ENCODE measurements at regions not wholly inside any gene's neighbourhood (a gene's known extent, or its start where the extent isn't known, plus 50 kb on each side); places are given as distances from the start of the nearest gene placed in this dataset.

DNA sequence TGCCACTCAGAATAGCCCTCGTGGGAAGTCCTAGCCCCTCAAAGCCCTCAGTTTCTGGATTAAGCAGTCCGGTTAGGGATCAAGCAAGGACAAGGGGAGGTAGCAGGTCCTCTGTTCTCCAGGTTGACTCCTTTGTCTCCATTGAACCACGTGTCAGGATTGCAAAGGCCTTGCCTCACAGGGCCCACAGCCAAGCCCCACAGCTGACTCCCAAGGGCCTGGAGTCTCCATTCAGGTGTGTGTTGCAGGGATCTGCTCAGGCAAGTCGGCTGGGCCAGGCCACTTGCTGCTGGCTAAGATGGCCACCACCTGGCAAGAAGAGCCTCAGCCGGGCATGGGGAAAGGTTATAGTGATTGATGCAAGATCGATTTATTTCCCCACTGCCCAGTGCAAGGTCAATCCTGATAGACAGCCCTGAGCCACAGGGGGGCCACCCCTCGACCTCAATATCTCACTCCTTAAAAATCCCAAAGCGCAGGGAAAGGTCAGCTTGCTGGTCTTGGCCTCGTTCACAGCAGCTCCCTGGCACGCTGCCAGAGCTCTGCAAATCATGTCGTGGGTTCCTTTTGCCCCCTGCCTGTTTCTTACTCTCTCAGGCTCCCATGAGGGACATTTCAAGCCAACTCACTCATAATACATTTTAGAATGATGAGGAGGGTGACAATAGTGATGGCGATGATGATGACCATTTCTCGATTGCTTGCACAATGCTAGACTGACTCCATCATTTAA, 75.9 kb downstream of the EDN3 start:
- TF ChIP-seq CTCF (IDR thresholded peaks at IDR 0.05) = no peak

DNA sequence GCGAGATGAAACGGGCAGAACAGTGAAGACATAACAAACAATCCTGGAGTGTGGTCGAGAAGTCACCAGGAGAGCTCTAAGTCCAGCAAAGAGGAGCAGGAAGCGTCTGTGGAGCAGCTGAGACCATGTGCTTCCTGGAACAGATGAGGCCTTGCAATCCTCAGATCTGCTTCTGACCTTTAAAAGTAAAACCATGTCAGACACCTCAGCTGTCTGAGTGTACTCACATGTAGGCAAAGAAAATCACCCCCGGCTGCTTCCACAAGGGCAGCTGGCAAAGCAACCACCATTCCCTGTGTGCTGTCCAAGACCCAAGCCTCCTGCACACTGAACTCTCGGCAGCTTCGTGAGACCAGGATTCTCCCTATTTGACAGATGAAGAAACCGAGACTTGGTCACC, 76.6 kb downstream of the EDN3 start:
- no peak for TF ChIP-seq CTCF (IDR thresholded peaks at IDR 0.05)

- no peak for TF ChIP-seq CTCF (IDR thresholded peaks at IDR 0.05)
Observed at GRCh38 chr20:59377842-59378241, 77.4 kb downstream of the EDN3 start.

- TF ChIP-seq CTCF (IDR thresholded peaks at IDR 0.05) = no peak
Observed at GRCh38 chr20:59378396-59378795, 78.0 kb downstream of the EDN3 start.

GRCh38 chr20:59378966-59379365, 78.6 kb downstream of the EDN3 start:
- no peak for TF ChIP-seq CTCF (IDR thresholded peaks at IDR 0.05)

GRCh38 chr20:59381689-59382088, 81.3 kb downstream of the EDN3 start:
- TF ChIP-seq CTCF (IDR thresholded peaks at IDR 0.05) = no peak

DNA sequence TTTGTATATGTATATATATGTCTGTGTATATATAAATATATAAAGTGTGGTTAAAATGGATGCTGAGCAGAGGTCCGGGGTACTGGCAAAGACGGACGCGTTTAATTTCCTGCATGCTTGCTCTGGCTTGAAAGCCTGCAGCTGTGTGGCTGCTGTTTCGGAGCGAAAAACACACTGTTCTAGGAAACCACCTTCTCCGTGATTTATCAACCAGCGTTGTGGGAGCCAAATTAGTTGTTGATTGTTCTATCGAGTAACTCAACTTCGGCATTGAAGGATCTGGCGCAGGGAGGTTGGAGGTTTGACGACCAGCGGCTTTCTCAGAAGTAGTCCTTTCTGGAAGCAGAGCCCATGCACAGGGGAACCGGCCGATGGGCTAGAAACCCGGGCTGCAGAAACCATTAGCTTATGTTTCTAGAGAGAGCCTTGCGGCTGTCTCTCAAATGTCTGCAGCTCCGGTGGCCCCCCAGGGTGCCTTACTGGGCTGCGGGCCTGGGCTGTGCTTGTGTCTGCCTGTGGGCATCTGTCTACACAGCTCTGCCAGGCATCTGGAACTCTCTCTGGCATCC, 81.8 kb downstream of the EDN3 start:
- no peak for TF ChIP-seq CTCF (IDR thresholded peaks at IDR 0.05)

Data from LNCAP (cell line).